Calu3 (cell line): ENCODE measurements at regions not wholly inside any gene's neighbourhood (a gene's known extent, or its start where the extent isn't known, plus 50 kb on each side); places are given as distances from the start of the nearest gene placed in this dataset.

ENCODE experiments used
- BruUV-seq: library from RNA; stranded (reverse); fragments of 400-500 nt; replicated peaks from 2 replicates; lab custom pipeline; 2021; lab: Mats Ljungman, UMichigan
- CTCF ChIA-PET: fragments of 300-600 bp; sonication (Branson Sonifier 250); formaldehyde crosslinking; loops from one replicate; lab custom pipeline; 2022; ENCODE audit warnings: antibody characterized with exemption; lab: Charles Lee
- DNase-seq: peaks from one replicate; pipeline ENCODE4 v3.0.0; 2022
- H3K27ac Mint-ChIP-seq: one replicate; pipeline ENCODE4 v1.8.0; 2022; ENCODE audit warnings: mixed read lengths; ENCODE audit not compliant: unreplicated experiment
- H3K27me3 Mint-ChIP-seq: one replicate; pipeline ENCODE4 v1.8.0; 2022; ENCODE audit warnings: mixed read lengths; ENCODE audit not compliant: unreplicated experiment
- H3K36me3 Mint-ChIP-seq: one replicate; pipeline ENCODE4 v1.8.0; 2022; ENCODE audit warnings: mild to moderate bottlenecking, moderate library complexity, mixed read lengths; ENCODE audit not compliant: insufficient read depth, unreplicated experiment
- H3K4me1 Mint-ChIP-seq: one replicate; pipeline ENCODE4 v1.8.0; 2022; ENCODE audit warnings: mild to moderate bottlenecking, low read depth, mixed read lengths; ENCODE audit not compliant: unreplicated experiment
- H3K4me3 Mint-ChIP-seq: one replicate; pipeline ENCODE4 v1.8.0; 2022; ENCODE audit warnings: mild to moderate bottlenecking, low read depth, moderate library complexity, mixed read lengths; ENCODE audit not compliant: unreplicated experiment
- H3K9me3 Mint-ChIP-seq: one replicate; pipeline ENCODE4 v1.8.0; 2022; ENCODE audit warnings: low read depth, mixed read lengths; ENCODE audit not compliant: unreplicated experiment
- CTCF ChIP-seq: fragments of 200-600 bp; IDR thresholded peaks from one replicate; pipeline ENCODE4 v1.8.0; 2022; ENCODE audit warnings: antibody characterized with exemption; ENCODE audit not compliant: unreplicated experiment
- intact Hi-C: fragments of 100-400 bp; cut with micrococcal nuclease; formaldehyde crosslinking; loops from one replicate; pipeline ENCODE4 v1.10.0; 2022; ENCODE audit not compliant: unreplicated experiment

DNA sequence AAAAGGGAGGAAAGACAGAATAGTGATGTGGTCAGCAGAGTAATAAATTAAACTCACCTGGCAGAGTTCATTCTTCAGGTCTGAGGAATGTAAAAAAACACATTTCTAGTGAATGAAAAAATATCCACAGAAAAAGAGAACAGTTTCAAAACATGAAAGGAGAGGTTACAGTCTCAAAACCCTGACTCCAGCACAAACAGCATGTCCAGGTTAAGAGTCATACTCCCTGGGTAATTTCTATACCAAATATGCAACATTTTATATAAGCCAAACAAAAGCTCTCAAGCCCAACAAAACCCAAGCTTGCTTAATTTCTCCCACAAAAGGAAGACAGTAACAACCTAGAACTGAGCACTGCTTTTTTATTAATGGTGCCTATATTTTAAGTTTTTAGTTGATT is 173.0 kb downstream of the NTMT2 start:
- Mint-ChIP-seq H3K4me1 (no peaks in the 10 kb centered on the region), H3K9me3 (no peaks in the 10 kb centered on the region), H3K27ac (no peak overlapping the region), H3K27me3 (peaks cover 15% of the 10 kb centered on the region), H3K36me3 (no peaks in the 10 kb centered on the region), H3K4me3 (no peak overlapping the region)
- BruUV-seq, result no TSS peak
- DNase-seq, result no peak
- intact Hi-C loops, result no loop called here
- CTCF ChIA-PET, result no interaction called here
- TF ChIP-seq CTCF, result no peak

DNA sequence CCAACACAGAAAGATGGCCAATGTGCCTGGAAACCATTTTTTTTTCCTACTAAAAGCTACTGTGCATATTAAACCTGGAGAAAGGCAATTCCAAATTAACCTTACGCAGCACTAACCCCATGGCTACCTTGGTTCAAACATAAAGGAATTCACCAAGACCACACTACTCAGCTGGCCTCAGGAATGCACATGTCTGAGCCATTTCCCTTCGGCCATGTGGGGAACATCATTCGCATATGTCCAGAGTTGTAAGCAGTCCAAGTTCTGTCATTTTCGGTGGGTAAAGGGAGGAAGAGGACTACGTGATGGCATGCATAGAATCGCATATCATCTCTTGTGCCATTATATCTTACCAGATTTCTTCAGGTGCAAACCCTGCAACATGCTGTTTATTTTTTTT is 175.4 kb downstream of the NTMT2 start:
- no peak overlapping the region for H3K27ac Mint-ChIP-seq
- no TSS peak for BruUV-seq

DNA sequence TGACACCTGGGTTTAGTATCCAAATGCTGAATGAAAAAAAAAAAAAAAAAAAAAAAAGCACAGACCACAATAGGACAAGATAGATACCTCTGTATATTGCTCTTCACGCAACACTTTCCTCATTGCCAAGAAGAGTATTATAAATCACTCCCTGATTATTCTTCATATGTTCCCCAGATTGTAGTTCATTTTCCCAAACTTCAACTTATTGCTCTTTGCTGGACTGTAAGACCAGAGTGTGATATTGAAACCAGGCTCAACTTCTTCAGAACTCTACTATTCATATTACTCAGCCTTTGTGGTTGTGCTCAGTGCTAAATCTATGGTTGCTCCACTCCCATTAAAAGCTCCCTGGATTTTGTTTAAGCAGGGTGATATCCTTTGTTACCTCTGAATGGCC is 180.4 kb downstream of the NTMT2 start:
- CTCF ChIA-PET, result interaction anchor here (0.9 kb wide), 1 partner anchor 30 kb away, joined by 6 read pairs; no protein-coding TSS in a partner anchor
- no peak overlapping the region for H3K4me3 Mint-ChIP-seq
- no peak for DNase-seq
- no TSS peak for BruUV-seq
- H3K27ac Mint-ChIP-seq, result no peak overlapping the region
- no peaks in the 10 kb centered on the region for H3K9me3 Mint-ChIP-seq
- H3K27me3 Mint-ChIP-seq, result no peaks in the 10 kb centered on the region
- TF ChIP-seq CTCF, result no peak
- intact Hi-C loops, result no loop called here
- H3K36me3 Mint-ChIP-seq, result no peaks in the 10 kb centered on the region
- H3K4me1 Mint-ChIP-seq, result no peaks in the 10 kb centered on the region

More for the DNA sequence above, 175.4 kb downstream of the NTMT2 start:
- no peak for TF ChIP-seq CTCF
- DNase-seq, result no peak
- no peak overlapping the region for H3K4me3 Mint-ChIP-seq
- CTCF ChIA-PET, result no interaction called here
- no peaks in the 10 kb centered on the region for H3K9me3 Mint-ChIP-seq
- no peaks in the 10 kb centered on the region for H3K4me1 Mint-ChIP-seq
- peaks cover under 1% of the 10 kb centered on the region for H3K27me3 Mint-ChIP-seq
- H3K36me3 Mint-ChIP-seq, result no peaks in the 10 kb centered on the region
- intact Hi-C loops, result no loop called here

GRCh38 chr1:170332801-170333200 is 187.0 kb downstream of the NTMT2 start:
- DNase-seq, result no peak
- CTCF ChIA-PET, result no interaction called here
- BruUV-seq, result no TSS peak
- Mint-ChIP-seq H3K4me1 (no peaks in the 10 kb centered on the region), H3K4me3 (no peak overlapping the region), H3K27ac (no peak overlapping the region), H3K9me3 (peaks cover 2% of the 10 kb centered on the region), H3K27me3 (no peaks in the 10 kb centered on the region), H3K36me3 (no peaks in the 10 kb centered on the region)
- intact Hi-C loops, result no loop called here
- TF ChIP-seq CTCF, result no peak
